ENCODE measurements at regions not wholly inside any gene's neighbourhood (a gene's known extent, or its start where the extent isn't known, plus 50 kb on each side); places are given as distances from the start of the nearest gene placed in this dataset.
"Not testable (repeated sequence)": the region's sequence is repeated elsewhere in the genome, so short reads cannot be mapped to it uniquely, and the experiment has no call there.

DNA sequence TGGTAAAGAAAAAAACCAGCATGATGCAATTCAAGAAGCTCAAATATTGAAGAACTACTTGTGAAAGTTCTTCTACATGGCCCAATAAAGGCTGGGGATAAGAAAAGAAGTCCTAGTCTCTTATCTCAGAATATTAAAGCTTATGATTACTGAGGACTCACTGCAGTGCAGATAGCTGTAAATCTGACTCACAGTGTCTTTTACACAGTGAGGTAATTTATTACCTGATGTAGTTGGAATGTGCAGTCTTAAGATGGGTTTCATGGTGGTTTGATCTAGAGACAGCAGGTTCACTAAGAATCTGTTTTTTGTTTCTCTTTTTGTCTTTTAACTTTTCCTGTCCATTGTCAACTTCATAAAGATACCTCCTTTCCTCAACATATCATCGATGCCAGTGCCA lies 484.0 kb upstream of the MAP2 start:
- DNase-seq = no peak

GRCh38 chr2:208945719-208946256 lies 478.1 kb upstream of the MAP2 start:
- no peak for DNase-seq

DNA sequence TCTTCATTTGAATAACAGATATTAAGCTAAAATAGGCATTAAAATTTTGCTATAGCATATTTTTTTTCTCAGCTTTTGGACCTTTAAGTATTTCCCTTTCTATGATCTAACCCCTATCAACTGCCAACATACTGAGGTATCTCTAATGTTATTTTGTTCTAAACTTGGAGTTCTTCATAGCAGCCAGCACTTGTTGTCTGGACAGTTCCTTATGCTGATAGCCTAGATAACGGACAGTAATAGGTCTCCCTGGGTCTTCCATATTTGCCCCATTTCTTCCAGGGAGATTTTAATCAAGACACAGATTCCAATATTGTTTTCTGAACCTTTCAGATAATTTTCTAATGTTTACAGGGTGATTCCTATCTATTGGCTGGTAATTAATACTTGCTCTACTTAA lies 475.8 kb upstream of the MAP2 start:
- DNase-seq = no peak

DNA sequence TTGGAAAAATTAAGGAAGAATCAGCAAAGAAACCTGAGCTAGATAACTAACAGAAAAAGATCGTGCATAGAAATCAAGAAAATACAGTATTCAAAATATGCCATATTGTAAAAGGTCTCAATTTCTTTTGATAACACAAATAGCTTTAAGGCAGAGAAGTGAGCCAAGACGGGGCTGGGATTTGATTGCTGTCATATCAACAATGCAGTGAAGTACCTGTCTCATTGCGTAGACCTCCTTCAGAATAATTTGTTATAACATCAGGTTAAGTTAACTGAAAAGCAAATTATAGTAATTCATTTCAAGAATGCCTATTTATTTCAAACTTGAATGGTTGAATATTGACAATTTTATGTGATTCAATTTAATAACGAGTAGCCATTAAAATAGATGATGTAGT lies 453.8 kb upstream of the MAP2 start:
- DNase-seq = no peak

- no peak for DNase-seq
These were observed 446.3 kb upstream of the MAP2 start for GRCh38 chr2:208977582-208977981.

GRCh38 chr2:208978946-208979345 lies 444.9 kb upstream of the MAP2 start:
- no peak for DNase-seq

- DNase-seq = no peak
These were observed 443.5 kb upstream of the MAP2 start for GRCh38 chr2:208980321-208980720.

GRCh38 chr2:208982831-208983230 lies 441.0 kb upstream of the MAP2 start:
- DNase-seq = no peak

DNA sequence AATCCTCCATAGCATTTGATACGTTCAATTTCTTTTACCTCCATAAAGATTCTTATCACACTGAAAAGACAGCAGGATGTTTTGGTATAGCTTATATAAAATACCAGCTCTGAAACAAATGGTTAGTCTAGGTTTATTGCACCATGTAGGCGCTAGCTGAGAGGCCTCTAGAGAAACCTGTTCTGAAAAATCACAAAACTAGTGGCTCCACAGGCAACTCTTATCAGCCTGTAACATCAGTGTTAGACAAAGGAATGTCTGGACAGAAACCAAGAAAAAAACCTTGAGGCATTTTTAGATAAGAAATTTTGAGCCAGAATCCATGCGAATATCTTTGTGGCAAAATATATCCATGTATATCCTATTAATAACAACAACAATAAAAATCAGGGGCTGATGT lies 440.4 kb upstream of the MAP2 start:
- DNase-seq = no peak

DNA sequence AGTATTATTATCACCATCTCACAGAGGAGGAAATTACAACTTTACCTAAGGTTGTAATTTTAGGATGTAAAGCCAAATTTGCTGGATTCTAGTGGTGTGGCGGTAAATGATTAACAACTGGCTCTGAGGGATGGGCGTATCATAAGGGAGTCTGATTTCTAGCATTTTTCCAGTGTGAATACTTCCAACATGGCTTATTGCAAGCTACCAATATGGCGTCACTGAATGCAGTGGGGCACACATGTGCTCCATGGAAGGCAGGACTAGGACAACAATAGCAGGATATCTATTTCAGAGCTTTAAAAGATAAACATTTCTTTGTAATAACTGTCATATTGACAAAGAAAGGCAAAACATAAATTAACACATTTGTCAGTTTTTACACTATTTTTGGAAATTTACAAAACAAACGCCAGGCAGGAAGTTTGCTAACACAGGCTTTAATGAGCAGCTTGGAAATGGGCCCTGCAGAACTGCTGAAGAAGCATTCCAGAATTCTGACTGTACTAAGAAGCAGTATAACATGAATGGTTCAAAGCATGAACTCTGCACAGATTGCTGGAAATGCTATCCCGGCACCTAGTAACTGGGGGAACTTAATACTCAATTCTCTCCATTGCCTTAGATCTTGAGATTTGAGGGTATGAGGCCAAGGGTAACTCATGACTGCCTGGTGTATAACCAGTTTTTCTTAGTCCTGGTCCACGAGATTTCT lies 439.3 kb upstream of the MAP2 start:
- no peak for DNase-seq

- no peak for DNase-seq
These were observed 438.2 kb upstream of the MAP2 start for GRCh38 chr2:208985644-208986043.

DNA sequence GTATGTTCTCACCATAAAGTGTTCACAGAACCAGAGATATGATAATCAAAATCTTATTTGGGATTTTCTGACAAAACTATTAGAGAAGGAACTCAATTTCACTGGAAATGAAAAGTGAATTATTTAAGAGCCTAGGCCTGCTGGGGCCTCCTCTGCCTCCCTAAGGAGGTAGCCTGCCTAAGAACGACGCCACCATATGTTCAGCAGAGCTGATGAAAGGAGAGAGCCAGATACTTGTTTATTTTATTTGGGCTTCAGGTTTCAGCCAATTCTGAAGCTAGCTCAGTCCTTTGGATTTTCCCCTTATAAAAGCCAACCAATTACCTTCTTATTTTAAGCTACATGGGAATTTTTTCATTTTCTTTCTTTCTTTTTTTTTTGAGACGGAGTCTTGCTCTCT lies 433.1 kb upstream of the MAP2 start:
- no peak for DNase-seq

- no peak for DNase-seq
These were observed 423.9 kb upstream of the MAP2 start for GRCh38 chr2:208999911-209000310.

GRCh38 chr2:209002054-209002453 lies 421.8 kb upstream of the MAP2 start:
- DNase-seq = no peak

DNA sequence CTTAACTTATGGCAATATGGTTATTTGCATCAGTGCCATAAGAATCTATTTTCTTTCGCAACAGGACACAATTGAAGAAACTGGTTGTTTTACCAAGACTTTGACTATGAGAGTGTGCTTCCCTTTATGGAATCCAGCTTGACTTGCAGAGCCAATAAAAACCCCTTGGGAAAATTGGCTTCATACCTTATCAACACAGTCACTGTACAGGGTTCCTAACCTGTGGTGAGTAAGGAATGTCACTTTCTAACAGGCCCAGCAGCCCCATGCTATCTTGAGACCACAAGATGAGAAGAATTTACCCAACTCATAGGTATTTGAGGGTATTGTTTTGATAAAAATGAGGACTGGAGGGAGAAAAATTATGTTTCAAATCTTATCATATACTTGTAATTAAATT lies 418.5 kb upstream of the MAP2 start:
- DNase-seq = no peak

DNA sequence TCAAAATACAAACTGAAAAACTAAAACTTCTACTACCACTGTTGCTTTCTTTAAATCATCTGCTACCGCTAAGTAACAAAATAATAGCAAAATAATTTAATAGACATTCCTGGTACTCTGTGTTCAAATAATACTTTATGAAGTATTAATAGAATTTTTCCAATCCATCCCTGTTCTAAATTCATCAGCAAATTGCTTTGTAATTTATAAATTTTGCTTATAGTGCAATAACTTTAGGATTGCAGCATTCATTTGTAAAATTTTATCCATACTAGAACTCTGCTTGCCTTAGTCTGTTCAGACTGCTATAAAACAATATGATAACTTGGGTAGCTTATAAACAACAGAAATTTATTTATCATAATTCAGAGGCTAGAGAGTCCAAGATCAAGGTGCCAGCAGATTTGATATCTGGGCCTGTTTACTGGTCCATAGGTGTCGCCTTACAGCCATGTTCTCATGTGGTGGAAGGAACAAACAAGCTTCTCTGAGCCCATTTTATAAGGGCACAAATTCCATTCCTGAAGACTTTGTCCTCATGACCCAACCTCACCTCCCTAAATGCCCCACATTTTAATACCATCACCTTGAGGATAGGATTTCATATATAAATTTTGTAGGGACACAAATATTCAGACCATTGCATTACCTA lies 415.1 kb upstream of the MAP2 start:
- DNase-seq = no peak

DNA sequence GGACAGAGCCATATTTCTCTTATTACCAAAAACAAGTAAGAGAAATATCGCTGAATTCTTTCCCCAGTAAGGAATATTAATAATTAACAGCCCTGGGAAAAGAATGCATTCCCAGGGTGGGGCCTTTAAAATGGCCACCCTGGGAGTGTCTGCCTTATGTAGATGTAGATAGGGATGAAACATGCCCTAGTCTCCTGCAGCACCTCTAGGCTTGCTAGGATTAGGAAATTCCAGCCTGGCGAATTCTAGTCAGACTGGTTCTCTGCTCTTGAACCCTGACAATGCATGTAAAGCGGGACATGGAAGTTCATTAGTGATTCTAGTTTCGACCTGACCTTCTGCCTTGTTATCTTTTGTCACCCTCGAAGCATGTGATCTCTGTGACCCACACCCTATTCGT lies 405.2 kb upstream of the MAP2 start:
- DNase-seq = not testable (repeated sequence)

DNA sequence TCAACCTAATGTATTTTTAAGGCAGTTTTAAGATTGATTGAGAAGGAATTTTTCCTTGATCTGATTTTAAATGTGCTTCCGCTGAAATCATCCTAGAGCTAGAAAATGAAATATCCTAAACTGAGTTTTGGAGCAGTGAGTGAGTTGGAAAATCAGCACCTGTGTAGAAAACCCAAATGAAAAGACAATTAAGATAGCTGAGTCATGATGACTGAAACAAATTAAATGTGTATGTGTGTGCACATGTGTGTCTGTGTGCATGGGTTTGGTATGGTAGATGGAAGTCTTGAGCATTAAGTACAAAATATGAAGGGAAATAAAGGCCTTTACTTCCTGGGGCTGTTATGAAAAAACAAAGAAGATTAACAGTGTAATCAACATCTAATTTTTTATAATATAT lies 394.6 kb upstream of the MAP2 start:
- DNase-seq = no peak

DNA sequence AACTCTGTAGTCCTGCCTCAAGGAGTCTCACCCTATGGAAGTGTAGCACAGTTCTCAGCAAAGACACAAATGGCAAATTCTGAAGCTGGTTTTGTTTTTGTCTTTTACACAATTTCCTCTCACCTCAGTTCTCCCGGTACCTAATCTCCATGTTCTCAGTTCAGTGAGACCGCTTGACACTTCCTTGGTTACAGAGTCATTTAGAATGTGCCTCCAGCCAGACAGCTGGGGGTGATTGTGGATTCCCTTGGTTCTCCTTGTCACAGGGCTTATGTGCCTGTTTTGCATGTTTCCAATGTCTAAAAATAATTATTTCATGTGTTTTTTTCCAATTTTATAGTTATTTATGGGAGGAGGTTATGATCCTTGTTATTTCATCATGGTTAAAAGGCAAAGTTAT lies 379.5 kb upstream of the MAP2 start:
- DNase-seq = no peak

GRCh38 chr2:209046163-209046562 lies 377.7 kb upstream of the MAP2 start:
- no peak for DNase-seq

- no peak for DNase-seq
These were observed 374.2 kb upstream of the MAP2 start for GRCh38 chr2:209049608-209050007.

DNA sequence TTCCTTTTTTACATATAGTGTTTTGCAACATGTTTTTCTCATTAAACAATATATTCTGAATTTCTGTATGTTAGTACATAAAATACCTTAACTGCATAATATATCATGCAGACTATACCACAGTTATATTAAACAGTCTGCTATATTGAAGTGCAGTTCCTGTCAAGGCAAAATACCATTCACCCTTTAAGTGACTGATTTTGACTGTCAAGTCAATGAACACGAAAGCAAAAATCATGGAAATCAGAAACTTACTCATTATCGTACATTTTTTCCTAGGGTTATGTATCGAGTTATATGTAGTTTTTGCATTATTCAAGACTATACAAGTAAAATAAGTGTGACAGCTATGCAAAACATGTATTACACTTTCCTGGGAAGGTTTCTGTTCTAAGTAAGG lies 361.6 kb upstream of the MAP2 start:
- DNase-seq = no peak

DNA sequence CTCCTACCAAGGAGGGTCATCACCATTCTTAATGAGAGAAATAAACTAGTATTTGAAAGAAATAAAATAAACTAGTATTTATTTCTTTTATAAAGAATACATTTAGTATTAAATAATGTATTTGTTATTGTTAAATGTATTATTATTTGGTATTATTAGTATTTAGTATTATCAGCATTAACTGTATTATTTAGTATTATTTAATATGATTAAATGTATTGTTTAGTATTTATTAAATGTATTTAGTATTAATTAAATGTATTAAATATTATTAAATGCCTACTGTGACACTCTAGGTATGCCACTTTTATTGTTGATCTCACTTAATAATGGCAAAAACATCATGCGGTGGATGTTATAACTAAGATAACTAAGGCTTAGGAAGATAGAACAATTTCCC lies 353.6 kb upstream of the MAP2 start:
- no peak for DNase-seq

- DNase-seq = no peak
These were observed 350.7 kb upstream of the MAP2 start for GRCh38 chr2:209073151-209073550.

- DNase-seq = no peak
These were observed 349.1 kb upstream of the MAP2 start for GRCh38 chr2:209074711-209075110.
